ENCODE measurements at regions not wholly inside any gene's neighbourhood (a gene's known extent, or its start where the extent isn't known, plus 50 kb on each side); places are given as distances from the start of the nearest gene placed in this dataset.
A peak's percentile ranks its signal among the peaks of the same experiment; 100 is the strongest.

GRCh38 chr2:48249631-48250473 lies 64.6 kb upstream of the FOXN2 start:
- TF ChIP-seq CTCF (IDR thresholded peaks at IDR 0.05), result no peak
- TF ChIP-seq EP300 (IDR thresholded peaks at IDR 0.05), result no peak
- no peak for TF ChIP-seq POLR2A (IDR thresholded peaks at IDR 0.05)
- no peak for TF ChIP-seq POLR2AphosphoS5 (IDR thresholded peaks at IDR 0.05)
- Histone ChIP-seq H3K4me1 (peaks cover 24 to 30% (median 24%) of the 10 kb centered on the region in 4 donors), H3K36me3 (no peaks in the 10 kb centered on the region), H3K9me3 (no peaks in the 10 kb centered on the region), H3K4me3 (no peak overlapping the region), H3K27me3 (no peaks in the 10 kb centered on the region), H3K27ac (peak overlapping the region in 2 of 4 donors; percentile 36 to 76)
- 52 to 53% methylated on average over 5 of the region's 5 CpGs for WGBS, 2 donors
- DNase-seq (peak in 1 of 2 donors; percentile 44), ATAC-seq (ENCODE audit: low FRiP score in 2 of 2) (peak in 1 of 2 donors; percentile 39)

GRCh38 chr2:48250474-48250844 lies 64.0 kb upstream of the FOXN2 start:
- H3K9me3 ChIP-seq, result no peaks in the 10 kb centered on the region
- WGBS, 2 donors, result 87 to 90% methylated on average over 4 of the region's 4 CpGs
- TF ChIP-seq EP300 (IDR thresholded peaks at IDR 0.05) (no peak), POLR2A (IDR thresholded peaks at IDR 0.05) (no peak), POLR2AphosphoS5 (IDR thresholded peaks at IDR 0.05) (no peak), CTCF (IDR thresholded peaks at IDR 0.05) (no peak)
- peak overlapping the region in 2 of 4 donors; percentile 36 to 76 for H3K27ac ChIP-seq
- no peak overlapping the region for H3K4me3 ChIP-seq
- H3K4me1 ChIP-seq, result peaks cover 24 to 30% (median 24%) of the 10 kb centered on the region in 4 donors
- no peak for ATAC-seq (ENCODE audit: low FRiP score in 2 of 2)
- no peak for DNase-seq
- no peaks in the 10 kb centered on the region for H3K36me3 ChIP-seq
- H3K27me3 ChIP-seq, result no peaks in the 10 kb centered on the region

GRCh38 chr2:48250943-48251342 lies 63.5 kb upstream of the FOXN2 start:
- H3K4me3 ChIP-seq, result no peak overlapping the region
- 47 to 53% methylated on average over 3 of the region's 3 CpGs for WGBS, 2 donors
- ATAC-seq (ENCODE audit: low FRiP score in 2 of 2), result peak in 1 of 2 donors; percentile 39

GRCh38 chr2:48251437-48252148 lies 62.9 kb upstream of the FOXN2 start:
- H3K9me3 ChIP-seq, result no peaks in the 10 kb centered on the region
- no peaks in the 10 kb centered on the region for H3K36me3 ChIP-seq
- peaks cover 24 to 30% (median 24%) of the 10 kb centered on the region in 4 donors for H3K4me1 ChIP-seq
- peak overlapping the region in 2 of 4 donors; percentile 52 to 76 for H3K27ac ChIP-seq
- ATAC-seq (ENCODE audit: low FRiP score in 2 of 2), result no peak
- 55 to 84% methylated on average over 3 of the region's 3 CpGs for WGBS, 2 donors
- peak in 1 of 2 donors; percentile 27 for DNase-seq
- no peaks in the 10 kb centered on the region for H3K27me3 ChIP-seq
- TF ChIP-seq POLR2A (IDR thresholded peaks at IDR 0.05) (no peak), POLR2AphosphoS5 (IDR thresholded peaks at IDR 0.05) (no peak), EP300 (IDR thresholded peaks at IDR 0.05) (no peak), CTCF (IDR thresholded peaks at IDR 0.05) (no peak)
- no peak overlapping the region for H3K4me3 ChIP-seq

More at GRCh38 chr2:48250943-48251342, 63.5 kb upstream of the FOXN2 start:
- H3K9me3 ChIP-seq, result no peaks in the 10 kb centered on the region
- DNase-seq, result peak in 1 of 2 donors; percentile 31
- no peaks in the 10 kb centered on the region for H3K27me3 ChIP-seq
- H3K4me1 ChIP-seq, result peaks cover 24 to 30% (median 24%) of the 10 kb centered on the region in 4 donors
- peak overlapping the region in 1 of 4 donors; percentile 76 for H3K27ac ChIP-seq
- no peaks in the 10 kb centered on the region for H3K36me3 ChIP-seq
- TF ChIP-seq EP300 (IDR thresholded peaks at IDR 0.05) (peak in 1 of 4 donors; percentile 82), POLR2AphosphoS5 (IDR thresholded peaks at IDR 0.05) (peak in 1 of 2 donors; percentile 31), CTCF (IDR thresholded peaks at IDR 0.05) (no peak), POLR2A (IDR thresholded peaks at IDR 0.05) (no peak)
